ENCODE measurements at regions not wholly inside any gene's neighbourhood (a gene's known extent, or its start where the extent isn't known, plus 50 kb on each side); places are given as distances from the start of the nearest gene placed in this dataset.

- Mint-ChIP-seq H3K4me3 (no peak overlapping the region), H3K36me3 (no peaks in the 10 kb centered on the region), H3K9me3 (no peaks in the 10 kb centered on the region), H3K27ac (no peak overlapping the region), H3K4me1 (no peaks in the 10 kb centered on the region), H3K27me3 (peaks cover 1% of the 10 kb centered on the region)
- DNase-seq, result no peak
- ATAC-seq (ENCODE audit: low read depth), result no peak
- POLR2A ChIA-PET, result no interaction called here
These were observed 299.0 kb upstream of the MSX2 start for GRCh38 chr5:174425271-174425963.

GRCh38 chr5:174425964-174426290 is 298.5 kb upstream of the MSX2 start:
- POLR2A ChIA-PET, result no interaction called here
- DNase-seq, result no peak
- no peak for ATAC-seq (ENCODE audit: low read depth)

GRCh38 chr5:174426388-174426787 is 298.0 kb upstream of the MSX2 start:
- no peaks in the 10 kb centered on the region for H3K9me3 Mint-ChIP-seq
- POLR2A ChIA-PET, result no interaction called here
- no peaks in the 10 kb centered on the region for H3K27me3 Mint-ChIP-seq
- DNase-seq (no peak), ATAC-seq (ENCODE audit: low read depth) (no peak)
- no peak overlapping the region for H3K27ac Mint-ChIP-seq
- no peaks in the 10 kb centered on the region for H3K4me1 Mint-ChIP-seq
- H3K4me3 Mint-ChIP-seq, result no peak overlapping the region
- H3K36me3 Mint-ChIP-seq, result no peaks in the 10 kb centered on the region

More at GRCh38 chr5:174425964-174426290, 298.5 kb upstream of the MSX2 start:
- H3K27me3 Mint-ChIP-seq, result no peaks in the 10 kb centered on the region
- no peaks in the 10 kb centered on the region for H3K9me3 Mint-ChIP-seq
- no peak overlapping the region for H3K4me3 Mint-ChIP-seq
- H3K27ac Mint-ChIP-seq, result no peak overlapping the region
- no peaks in the 10 kb centered on the region for H3K36me3 Mint-ChIP-seq
- H3K4me1 Mint-ChIP-seq, result no peaks in the 10 kb centered on the region

GRCh38 chr5:174426851-174427250 is 297.5 kb upstream of the MSX2 start:
- H3K4me1 Mint-ChIP-seq, result no peaks in the 10 kb centered on the region
- H3K36me3 Mint-ChIP-seq, result no peaks in the 10 kb centered on the region
- DNase-seq, result no peak
- no peak overlapping the region for H3K4me3 Mint-ChIP-seq
- H3K9me3 Mint-ChIP-seq, result no peaks in the 10 kb centered on the region
- no peak overlapping the region for H3K27ac Mint-ChIP-seq
- POLR2A ChIA-PET, result no interaction called here
- ATAC-seq (ENCODE audit: low read depth), result no peak
- no peaks in the 10 kb centered on the region for H3K27me3 Mint-ChIP-seq

GRCh38 chr5:174427304-174427703 is 297.1 kb upstream of the MSX2 start:
- no peaks in the 10 kb centered on the region for H3K36me3 Mint-ChIP-seq
- no peaks in the 10 kb centered on the region for H3K4me1 Mint-ChIP-seq
- no peak overlapping the region for H3K27ac Mint-ChIP-seq
- H3K9me3 Mint-ChIP-seq, result no peaks in the 10 kb centered on the region
- DNase-seq (no peak), ATAC-seq (ENCODE audit: low read depth) (no peak)
- POLR2A ChIA-PET, result no interaction called here
- H3K27me3 Mint-ChIP-seq, result no peaks in the 10 kb centered on the region
- H3K4me3 Mint-ChIP-seq, result no peak overlapping the region

- Mint-ChIP-seq H3K9me3 (no peaks in the 10 kb centered on the region), H3K36me3 (no peaks in the 10 kb centered on the region), H3K4me1 (no peaks in the 10 kb centered on the region), H3K4me3 (no peak overlapping the region), H3K27ac (no peak overlapping the region), H3K27me3 (no peaks in the 10 kb centered on the region)
- ATAC-seq (ENCODE audit: low read depth), result no peak
- no peak for DNase-seq
- POLR2A ChIA-PET, result no interaction called here
These were observed 295.5 kb upstream of the MSX2 start for GRCh38 chr5:174428895-174429294.

- peaks cover 2% of the 10 kb centered on the region for H3K27me3 Mint-ChIP-seq
- POLR2A ChIA-PET, result no interaction called here
- ATAC-seq (ENCODE audit: low read depth) (no peak), DNase-seq (no peak)
- H3K9me3 Mint-ChIP-seq, result no peaks in the 10 kb centered on the region
- no peak overlapping the region for H3K4me3 Mint-ChIP-seq
- no peaks in the 10 kb centered on the region for H3K4me1 Mint-ChIP-seq
- H3K36me3 Mint-ChIP-seq, result no peaks in the 10 kb centered on the region
- no peak overlapping the region for H3K27ac Mint-ChIP-seq
These were observed 293.4 kb upstream of the MSX2 start for GRCh38 chr5:174430940-174431339.

- H3K27me3 Mint-ChIP-seq, result peaks cover 2% of the 10 kb centered on the region
- POLR2A ChIA-PET, result no interaction called here
- H3K4me1 Mint-ChIP-seq, result no peaks in the 10 kb centered on the region
- no peak overlapping the region for H3K4me3 Mint-ChIP-seq
- no peak for ATAC-seq (ENCODE audit: low read depth)
- DNase-seq, result no peak
- no peak overlapping the region for H3K27ac Mint-ChIP-seq
- H3K36me3 Mint-ChIP-seq, result no peaks in the 10 kb centered on the region
- no peaks in the 10 kb centered on the region for H3K9me3 Mint-ChIP-seq
These were observed 292.9 kb upstream of the MSX2 start for GRCh38 chr5:174431504-174431903.

GRCh38 chr5:174433098-174433497 is 291.3 kb upstream of the MSX2 start:
- no peak overlapping the region for H3K4me3 Mint-ChIP-seq
- H3K36me3 Mint-ChIP-seq, result no peaks in the 10 kb centered on the region
- H3K9me3 Mint-ChIP-seq, result no peaks in the 10 kb centered on the region
- POLR2A ChIA-PET, result no interaction called here
- no peak for ATAC-seq (ENCODE audit: low read depth)
- no peak overlapping the region for H3K27ac Mint-ChIP-seq
- H3K27me3 Mint-ChIP-seq, result peaks cover 2% of the 10 kb centered on the region
- H3K4me1 Mint-ChIP-seq, result no peaks in the 10 kb centered on the region
- DNase-seq, result no peak

- no peak for DNase-seq
- ATAC-seq (ENCODE audit: low read depth), result no peak
- H3K36me3 Mint-ChIP-seq, result no peaks in the 10 kb centered on the region
- H3K4me3 Mint-ChIP-seq, result no peak overlapping the region
- POLR2A ChIA-PET, result no interaction called here
- no peak overlapping the region for H3K27ac Mint-ChIP-seq
- no peaks in the 10 kb centered on the region for H3K4me1 Mint-ChIP-seq
- H3K27me3 Mint-ChIP-seq, result peaks cover 5% of the 10 kb centered on the region
- H3K9me3 Mint-ChIP-seq, result peaks cover 1% of the 10 kb centered on the region
These were observed 287.6 kb upstream of the MSX2 start for GRCh38 chr5:174436750-174437149.

- Mint-ChIP-seq H3K36me3 (no peaks in the 10 kb centered on the region), H3K4me1 (no peaks in the 10 kb centered on the region), H3K9me3 (peaks cover 6% of the 10 kb centered on the region), H3K27me3 (peaks cover 5% of the 10 kb centered on the region), H3K27ac (no peak overlapping the region), H3K4me3 (no peak overlapping the region)
- POLR2A ChIA-PET, result no interaction called here
- DNase-seq, result no peak
- no peak for ATAC-seq (ENCODE audit: low read depth)
These were observed 279.7 kb upstream of the MSX2 start for GRCh38 chr5:174444479-174445188.

- DNase-seq, result no peak
- Mint-ChIP-seq H3K4me3 (no peak overlapping the region), H3K36me3 (no peaks in the 10 kb centered on the region), H3K27me3 (peaks cover 4% of the 10 kb centered on the region), H3K9me3 (peaks cover 6% of the 10 kb centered on the region), H3K4me1 (no peaks in the 10 kb centered on the region), H3K27ac (no peak overlapping the region)
- POLR2A ChIA-PET, result no interaction called here
- ATAC-seq (ENCODE audit: low read depth), result no peak
These were observed 277.9 kb upstream of the MSX2 start for GRCh38 chr5:174446446-174446845.

- no peak for ATAC-seq (ENCODE audit: low read depth)
- H3K27me3 Mint-ChIP-seq, result peaks cover 4% of the 10 kb centered on the region
These were observed 277.4 kb upstream of the MSX2 start for GRCh38 chr5:174446988-174447387.

GRCh38 chr5:174448041-174448440 is 276.3 kb upstream of the MSX2 start:
- H3K4me3 Mint-ChIP-seq, result no peak overlapping the region
- H3K27me3 Mint-ChIP-seq, result peaks cover 4% of the 10 kb centered on the region
- H3K27ac Mint-ChIP-seq, result no peak overlapping the region
- POLR2A ChIA-PET, result no interaction called here
- no peaks in the 10 kb centered on the region for H3K36me3 Mint-ChIP-seq
- DNase-seq (no peak), ATAC-seq (ENCODE audit: low read depth) (no peak)
- H3K9me3 Mint-ChIP-seq, result peaks cover 3% of the 10 kb centered on the region
- no peaks in the 10 kb centered on the region for H3K4me1 Mint-ChIP-seq

More at GRCh38 chr5:174446988-174447387, 277.4 kb upstream of the MSX2 start:
- no peaks in the 10 kb centered on the region for H3K4me1 Mint-ChIP-seq
- no peak overlapping the region for H3K27ac Mint-ChIP-seq
- no peak overlapping the region for H3K4me3 Mint-ChIP-seq
- POLR2A ChIA-PET, result no interaction called here
- H3K36me3 Mint-ChIP-seq, result no peaks in the 10 kb centered on the region
- peaks cover 6% of the 10 kb centered on the region for H3K9me3 Mint-ChIP-seq
- no peak for DNase-seq

All from activated naive CD8-positive, alpha-beta T cell treated with anti-CD3 and anti-CD28 coated beads, Interleukin-2, amount 10 ng/mL, durations not matched to agents 7 days and 5 days (primary cell).